HCT116 (cell line): ENCODE measurements at regions not wholly inside any gene's neighbourhood (a gene's known extent, or its start where the extent isn't known, plus 50 kb on each side); places are given as distances from the start of the nearest gene placed in this dataset.

Experiments used
- ATAC-seq: fragments of 200-7000 bp; cut with Tn5 transposase; 2 replicates; pipeline ENCODE4 v1.9.1; 2020; ENCODE audit warnings: mild to moderate bottlenecking, moderate library complexity
- BruUV-seq: library from RNA; stranded (reverse); fragments of 400-500 nt; replicated peaks from 2 replicates; lab custom pipeline; 2021; lab: Mats Ljungman, UMichigan
- CTCF ChIA-PET: fragments of 300-600 bp; sonication (Branson Sonifier 250); formaldehyde crosslinking; loops from one replicate; lab custom pipeline; 2021; ENCODE audit warnings: antibody characterized with exemption; lab: Charles Lee
- POLR2A ChIA-PET: fragments of 300-600, 350-600 bp; sonication (Branson Sonifier 250); formaldehyde crosslinking; loops from one replicate; lab custom pipeline; 2021; ENCODE audit warnings: antibody characterized with exemption; lab: Charles Lee
- RAD21 ChIA-PET, 2 experiments: fragments of 300-600 bp; sonication (Branson Sonifier 250); formaldehyde crosslinking; loops; one replicate each; lab custom pipeline; 2023; ENCODE audit warnings: low total read pairs in 2 of 2; ENCODE audit not compliant: uncharacterized antibody in 2 of 2, unreplicated experiment in 2 of 2, low non-redundant PET in 1 of 2; lab: Charles Lee
- DNase-seq: peaks from one replicate; pipeline ENCODE4 v3.0.0-alpha.2; 2010; ENCODE audit warnings: low read depth, low spot score
- H2AFZ ChIP-seq: fragments of 200-600 bp; shearing (Covaris generic), sonication (generic); 2 replicates; pipeline ENCODE4 v1.6.1; 2017; ENCODE audit warnings: low read depth, mixed run types, mixed read lengths, antibody characterized with exemption, low read length; ENCODE audit not compliant: poor library complexity, severe bottlenecking
- H3K27ac ChIP-seq: 2 replicates; pipeline ENCODE4 v1.5.1; 2012; ENCODE audit warnings: low read depth, low read length
- H3K27me3 ChIP-seq: fragments of 200-600 bp; sonication (generic); 2 replicates; pipeline ENCODE4 v1.6.1; 2016; ENCODE audit warnings: mixed run types, low read length, mixed read lengths; ENCODE audit not compliant: insufficient read depth
- H3K36me3 ChIP-seq, 2 experiments: fragments of 200-500 bp in 1 of 2; fragments of 200-600 bp in 1 of 2; sonication (Bioruptor generic) in 1 of 2; sonication (generic) in 1 of 2; 2 replicates each; pipeline versions ENCODE4 v1.5.1 to v1.6.1; 2014 to 2016; ENCODE audit warnings: low read length in 2 of 2, inconsistent platforms in 1 of 2, mixed read lengths in 1 of 2, mixed run types in 1 of 2; ENCODE audit not compliant: insufficient read depth in 2 of 2, control insufficient read depth in 1 of 2
- H3K4me1 ChIP-seq, 2 experiments: fragments of 200-600 bp in 1 of 2; sonication (generic) in 1 of 2; 2 replicates each; pipeline versions ENCODE4 v1.5.1 to v1.6.1; 2012 to 2017; ENCODE audit warnings: low read length in 2 of 2, inconsistent platforms in 1 of 2, mild to moderate bottlenecking in 1 of 2, mixed read lengths in 1 of 2, mixed run types in 1 of 2, moderate library complexity in 1 of 2; ENCODE audit not compliant: insufficient read depth in 2 of 2, control insufficient read depth in 1 of 2
- H3K4me2 ChIP-seq: fragments of 200-600 bp; sonication (generic); 2 replicates; pipeline ENCODE4 v1.6.1; 2017; ENCODE audit warnings: mixed run types, low read length, mixed read lengths
- H3K4me3 ChIP-seq, 2 experiments: fragments of 200-600 bp in 1 of 2; sonication (generic) in 1 of 2; replicated peaks in 1 of 2; 2 replicates each; pipeline ENCODE4 v1.5.1; 2011 to 2016; ENCODE audit warnings: low read length in 2 of 2, control low read depth in 1 of 2, low read depth in 1 of 2, mild to moderate bottlenecking in 1 of 2, mixed read lengths in 1 of 2, mixed run types in 1 of 2
- H3K79me2 ChIP-seq: fragments of 200-600 bp; sonication (generic); 2 replicates; pipeline ENCODE4 v1.6.1; 2017; ENCODE audit warnings: mild to moderate bottlenecking, mixed run types, low read length, moderate library complexity, mixed read lengths; ENCODE audit not compliant: insufficient read depth
- H3K9ac ChIP-seq: fragments of 200-600 bp; sonication (generic); 2 replicates; pipeline ENCODE4 v1.6.1; 2016; ENCODE audit warnings: low read length, mixed read lengths
- H3K9me2 ChIP-seq: fragments of 200-600 bp; sonication (generic), shearing (Covaris generic); 2 replicates; pipeline ENCODE4 v1.6.1; 2017; ENCODE audit warnings: mixed run types, mild to moderate bottlenecking, moderate library complexity; ENCODE audit not compliant: insufficient read depth
- H3K9me3 ChIP-seq, 2 experiments: fragments of 200-500 bp in 1 of 2; fragments of 200-600 bp in 1 of 2; sonication (Bioruptor generic) in 1 of 2; sonication (generic) in 1 of 2; 2 replicates each; pipeline ENCODE4 v1.6.1; 2014 to 2017; ENCODE audit warnings: low read length in 2 of 2, mixed read lengths in 2 of 2, inconsistent platforms in 1 of 2, low read depth in 1 of 2, mild to moderate bottlenecking in 1 of 2, mixed run types in 1 of 2, moderate library complexity in 1 of 2; ENCODE audit not compliant: control insufficient read depth in 1 of 2, insufficient read depth in 1 of 2
- H4K20me1 ChIP-seq: fragments of 200-600 bp; sonication (generic), shearing (Covaris generic); 2 replicates; pipeline ENCODE4 v1.6.1; 2017; ENCODE audit warnings: mixed run types, mild to moderate bottlenecking, moderate library complexity; ENCODE audit not compliant: insufficient read depth
- EGR1 ChIP-seq: IDR thresholded peaks from 2 replicates; pipeline ENCODE4 v1.6.1; 2012; ENCODE audit warnings: low read depth
- EZH2 ChIP-seq: fragments of 200-600 bp; sonication (generic); IDR thresholded peaks from 2 replicates; pipeline ENCODE4 v1.6.1; 2017; ENCODE audit warnings: antibody characterized with exemption, mixed run types
- EZH2phosphoT487 ChIP-seq: fragments of 200-600 bp; IDR thresholded peaks from 2 replicates; pipeline ENCODE4 v1.6.1; 2018; ENCODE audit warnings: antibody characterized with exemption, borderline replicate concordance
- FOSL1 ChIP-seq: IDR thresholded peaks from 2 replicates; pipeline ENCODE4 v1.6.1; 2012; ENCODE audit warnings: low read depth
- JUND ChIP-seq: IDR thresholded peaks from 2 replicates; pipeline ENCODE4 v1.6.1; 2012
- POLR2AphosphoS5 ChIP-seq: IDR thresholded peaks from 2 replicates; pipeline ENCODE4 v1.6.1; 2011; ENCODE audit warnings: mild to moderate bottlenecking, low read depth, low read length, moderate library complexity
- RAD21 ChIP-seq: IDR thresholded peaks from 2 replicates; pipeline ENCODE4 v1.6.1; 2012; ENCODE audit warnings: low read depth, mild to moderate bottlenecking
- REST ChIP-seq: IDR thresholded peaks from 2 replicates; pipeline ENCODE4 v1.6.1; 2012; ENCODE audit warnings: low read depth
- SRF ChIP-seq: IDR thresholded peaks from 2 replicates; pipeline ENCODE4 v1.6.1; 2012; ENCODE audit warnings: low read depth
- TCF7L2 ChIP-seq: IDR thresholded peaks from 2 replicates; pipeline ENCODE4 v1.7.0; 2011; ENCODE audit warnings: borderline replicate concordance, inconsistent platforms; ENCODE audit not compliant: insufficient read depth, insufficient read length; ENCODE audit errors: extremely low read depth
- ZFX ChIP-seq: fragments of 450-650 bp; IDR thresholded peaks from 2 replicates; pipeline ENCODE4 v1.6.1; 2017
- ZNF274 ChIP-seq: fragments of 200-500 bp; sonication (Bioruptor generic); IDR thresholded peaks from 2 replicates; pipeline ENCODE4 v1.6.1; 2014; ENCODE audit warnings: mild to moderate bottlenecking, low read depth, low read length, inconsistent platforms
- intact Hi-C: fragments of 100-400 bp; cut with micrococcal nuclease; formaldehyde crosslinking; loops from 2 replicates; pipeline ENCODE4 v1.10.0; 2022
- TF ChIP-seq, protein P1 (sequence below), 3 experiments: fragments of 200-600 bp in 1 of 3; sonication (generic) in 1 of 3; IDR thresholded peaks in 2 of 3; conservative IDR thresholded peaks in 1 of 3; 2 replicates each; pipeline ENCODE4 v1.5.1; 2012 to 2017; ENCODE audit warnings: low read depth in 2 of 3, low read length in 2 of 3, antibody characterized with exemption in 1 of 3, borderline replicate concordance in 1 of 3, control low read depth in 1 of 3, mild to moderate bottlenecking in 1 of 3, mixed read lengths in 1 of 3, mixed run types in 1 of 3, moderate library complexity in 1 of 3; ENCODE audit not compliant: insufficient read depth in 1 of 3
- TF ChIP-seq, protein P2 (sequence below): IDR thresholded peaks from 2 replicates; pipeline ENCODE4 v1.6.1; 2012

GRCh38 chr4:44046491-44046890 lies 402.1 kb downstream of the KCTD8 start (continued):
- TF ChIP-seq REST (no peak), SRF (no peak), ZNF274 (no peak), POLR2AphosphoS5 (no peak), FOSL1 (no peak), EZH2 (no peak)
- TF ChIP-seq, protein P1, sequence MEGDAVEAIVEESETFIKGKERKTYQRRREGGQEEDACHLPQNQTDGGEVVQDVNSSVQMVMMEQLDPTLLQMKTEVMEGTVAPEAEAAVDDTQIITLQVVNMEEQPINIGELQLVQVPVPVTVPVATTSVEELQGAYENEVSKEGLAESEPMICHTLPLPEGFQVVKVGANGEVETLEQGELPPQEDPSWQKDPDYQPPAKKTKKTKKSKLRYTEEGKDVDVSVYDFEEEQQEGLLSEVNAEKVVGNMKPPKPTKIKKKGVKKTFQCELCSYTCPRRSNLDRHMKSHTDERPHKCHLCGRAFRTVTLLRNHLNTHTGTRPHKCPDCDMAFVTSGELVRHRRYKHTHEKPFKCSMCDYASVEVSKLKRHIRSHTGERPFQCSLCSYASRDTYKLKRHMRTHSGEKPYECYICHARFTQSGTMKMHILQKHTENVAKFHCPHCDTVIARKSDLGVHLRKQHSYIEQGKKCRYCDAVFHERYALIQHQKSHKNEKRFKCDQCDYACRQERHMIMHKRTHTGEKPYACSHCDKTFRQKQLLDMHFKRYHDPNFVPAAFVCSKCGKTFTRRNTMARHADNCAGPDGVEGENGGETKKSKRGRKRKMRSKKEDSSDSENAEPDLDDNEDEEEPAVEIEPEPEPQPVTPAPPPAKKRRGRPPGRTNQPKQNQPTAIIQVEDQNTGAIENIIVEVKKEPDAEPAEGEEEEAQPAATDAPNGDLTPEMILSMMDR (IDR thresholded peaks at IDR 0.05 in 2 of 3, conservative IDR thresholded peaks at IDR 0.05 in 1 of 3; ENCODE audit: borderline replicate concordance in 1 of 3, insufficient read depth in 1 of 3, low read depth in 2 of 3, low read length in 2 of 3): no peak

- no peak for DNase-seq
- Histone ChIP-seq H3K4me3 (no peak overlapping the region), H4K20me1 (no peaks in the 10 kb centered on the region), H3K79me2 (no peaks in the 10 kb centered on the region), H3K9ac (no peak overlapping the region), H3K27me3 (no peaks in the 10 kb centered on the region), H3K9me2 (no peaks in the 10 kb centered on the region), H3K36me3 (no peaks in the 10 kb centered on the region), H3K4me2 (no peak overlapping the region), H2AFZ (no peak overlapping the region), H3K27ac (no peak overlapping the region), H3K4me1 (no peaks in the 10 kb centered on the region), H3K9me3 (peaks cover 5 to 20% of the 10 kb centered on the region in 2 experiments; a peak in 2 of 4 replicates)
- no peak for ATAC-seq
- intact Hi-C loops: no loop called here
- TF ChIP-seq, protein P2, sequence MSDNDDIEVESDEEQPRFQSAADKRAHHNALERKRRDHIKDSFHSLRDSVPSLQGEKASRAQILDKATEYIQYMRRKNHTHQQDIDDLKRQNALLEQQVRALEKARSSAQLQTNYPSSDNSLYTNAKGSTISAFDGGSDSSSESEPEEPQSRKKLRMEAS: no peak
- TF ChIP-seq TCF7L2 (no peak), JUND (no peak), ZFX (no peak), EGR1 (no peak), SRF (no peak), RAD21 (no peak), EZH2phosphoT487 (no peak)
- BruUV-seq: no TSS peak
- ChIA-PET CTCF (no interaction called here), RAD21 (no interaction called here), POLR2A (no interaction called here)
Measured at GRCh38 chr4:44056721-44057151, 391.9 kb downstream of the KCTD8 start.
